ENCODE measurements at regions not wholly inside any gene's neighbourhood (a gene's known extent, or its start where the extent isn't known, plus 50 kb on each side); places are given as distances from the start of the nearest gene placed in this dataset.

DNA sequence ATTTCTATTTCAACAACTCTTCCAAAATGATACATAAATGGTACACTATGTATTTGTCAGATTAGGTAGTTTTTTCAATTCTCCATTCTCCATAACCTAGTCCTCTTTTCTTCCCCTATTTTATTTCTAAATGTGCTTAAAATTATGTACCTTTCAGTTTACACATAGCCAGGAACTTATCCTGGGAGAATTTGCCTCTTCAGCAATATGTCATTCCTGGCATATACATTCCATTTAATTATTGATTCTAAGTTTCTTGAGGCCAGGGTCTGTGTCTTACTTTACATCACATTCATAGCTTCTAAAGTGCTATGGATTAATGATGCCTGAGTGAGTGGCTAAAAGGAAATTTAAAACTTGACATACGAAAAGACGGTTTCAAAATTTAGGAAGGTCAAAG, 199.8 kb downstream of the PDGFRA start:
- no peak for TF ChIP-seq SRSF1 (IDR thresholded peaks at IDR 0.05; ENCODE audit: low read depth, low read length)
- TF ChIP-seq TCF7 (IDR thresholded peaks at IDR 0.05; ENCODE audit: borderline replicate concordance), result no peak
- TF ChIP-seq CEBPG (CRISPR knock-in tag; IDR thresholded peaks at IDR 0.05), result no peak
- no peak for TF ChIP-seq CEBPG (tag; conservative IDR thresholded peaks at IDR 0.05 in 1 of 2, IDR thresholded peaks at IDR 0.05 in 1 of 2)
